GM23338 (cell line): ENCODE measurements at regions not wholly inside any gene's neighbourhood (a gene's known extent, or its start where the extent isn't known, plus 50 kb on each side); places are given as distances from the start of the nearest gene placed in this dataset.

Experiments
- ATAC-seq: fragments of 200-7000 bp; cut with Tn5 transposase; 3 replicates; pipeline ENCODE4 v1.9.1; 2020
- DNase-seq: peaks from one replicate; pipeline ENCODE4 v3.0.0-alpha.2; 2015; ENCODE audit warnings: low spot score
- H2AFZ ChIP-seq: fragments of 200-600 bp; sonication (generic); 2 replicates; pipeline ENCODE4 v1.8.0; 2016; ENCODE audit warnings: antibody characterized with exemption, mild to moderate bottlenecking, moderate library complexity
- H3F3A ChIP-seq: fragments of 200-600 bp; sonication (generic); replicated peaks from 2 replicates; pipeline ENCODE4 v1.8.0; 2017; ENCODE audit warnings: antibody characterized with exemption, mixed run types, low read depth
- H3K27ac ChIP-seq: fragments of 200-600 bp; sonication (generic); 2 replicates; pipeline ENCODE4 v1.6.1; 2016; ENCODE audit warnings: low read depth
- H3K27me3 ChIP-seq: fragments of 200-600 bp; sonication (generic); 2 replicates; pipeline ENCODE4 v1.8.0; 2016; ENCODE audit warnings: mild to moderate bottlenecking, mixed run types, moderate library complexity; ENCODE audit not compliant: insufficient read depth
- H3K36me3 ChIP-seq: fragments of 200-600 bp; sonication (generic); 2 replicates; pipeline ENCODE4 v1.8.0; 2016; ENCODE audit warnings: mild to moderate bottlenecking; ENCODE audit not compliant: insufficient read depth
- H3K4me1 ChIP-seq: fragments of 200-600 bp; sonication (generic); 2 replicates; pipeline ENCODE4 v1.8.0; 2016; ENCODE audit warnings: mild to moderate bottlenecking, moderate library complexity; ENCODE audit not compliant: insufficient read depth
- H3K4me2 ChIP-seq: fragments of 200-600 bp; sonication (generic); 2 replicates; pipeline ENCODE4 v1.7.1; 2017; ENCODE audit warnings: mixed run types
- H3K4me3 ChIP-seq: fragments of 200-600 bp; sonication (generic); 2 replicates; pipeline ENCODE4 v1.6.1; 2016; ENCODE audit warnings: mixed run types
- H3K79me2 ChIP-seq: fragments of 200-600 bp; sonication (generic); replicated peaks from 2 replicates; pipeline ENCODE4 v1.8.0; 2017; ENCODE audit warnings: mild to moderate bottlenecking; ENCODE audit not compliant: insufficient read depth
- H3K9me2 ChIP-seq: fragments of 200-600 bp; sonication (generic); 2 replicates; pipeline ENCODE4 v1.8.0; 2017; ENCODE audit not compliant: insufficient read depth
- H4K20me1 ChIP-seq: fragments of 200-600 bp; sonication (generic); replicated peaks from 2 replicates; pipeline ENCODE4 v1.8.0; 2017; ENCODE audit warnings: mild to moderate bottlenecking; ENCODE audit not compliant: insufficient read depth
- H3K27ac Mint-ChIP-seq: 2 replicates; pipeline ENCODE4 v1.8.0; 2020; ENCODE audit warnings: inconsistent platforms, mild to moderate bottlenecking, moderate library complexity, mixed read lengths
- H3K27me3 Mint-ChIP-seq: 3 replicates; pipeline ENCODE4 v1.8.0; 2022; ENCODE audit warnings: low read depth, mild to moderate bottlenecking, moderate library complexity, mixed read lengths, inconsistent platforms; ENCODE audit not compliant: insufficient read depth, poor library complexity
- H3K36me3 Mint-ChIP-seq: 3 replicates; pipeline ENCODE4 v1.8.0; 2021; ENCODE audit warnings: low read depth, mild to moderate bottlenecking, inconsistent platforms, moderate library complexity, mixed read lengths
- H3K4me1 Mint-ChIP-seq: 3 replicates; pipeline ENCODE4 v1.8.0; 2020; ENCODE audit warnings: mild to moderate bottlenecking, inconsistent platforms, mixed read lengths
- H3K4me3 Mint-ChIP-seq: 3 replicates; pipeline ENCODE4 v1.8.0; 2021; ENCODE audit warnings: moderate library complexity, mild to moderate bottlenecking, inconsistent platforms, mixed read lengths
- H3K9me3 Mint-ChIP-seq: 3 replicates; pipeline ENCODE4 v1.8.0; 2020; ENCODE audit warnings: moderate library complexity, mild to moderate bottlenecking, inconsistent platforms, mixed read lengths
- CREB1 ChIP-seq: fragments of 250-450 bp; sonication (Bioruptor Pico); IDR thresholded peaks from 2 replicates; pipeline ENCODE4 v1.5.0; 2020; ENCODE audit warnings: low read depth, mild to moderate bottlenecking, moderate library complexity
- ETS1 ChIP-seq: IDR thresholded peaks from 2 replicates; pipeline ENCODE4 v1.6.1; 2016; ENCODE audit warnings: antibody characterized with exemption
- EZH2 ChIP-seq: fragments of 200-600 bp; sonication (generic); IDR thresholded peaks from one replicate; pipeline ENCODE4 v1.8.0; 2017; ENCODE audit warnings: antibody characterized with exemption, mild to moderate bottlenecking, low read depth; ENCODE audit not compliant: unreplicated experiment
- EZH2phosphoT487 ChIP-seq: fragments of 200-600 bp; sonication (generic); IDR thresholded peaks from one replicate; pipeline ENCODE4 v1.8.1; 2018; ENCODE audit warnings: antibody characterized with exemption; ENCODE audit not compliant: unreplicated experiment
- JUNB ChIP-seq: IDR thresholded peaks from one replicate; pipeline ENCODE4 v1.6.1; 2016; ENCODE audit warnings: antibody characterized with exemption; ENCODE audit not compliant: unreplicated experiment
- NANOG ChIP-seq: IDR thresholded peaks from 2 replicates; pipeline ENCODE4 v1.6.1; 2016; ENCODE audit warnings: antibody characterized with exemption, borderline replicate concordance
- POLR2AphosphoS5 ChIP-seq: IDR thresholded peaks from 2 replicates; pipeline ENCODE4 v1.6.1; 2016; ENCODE audit warnings: antibody characterized with exemption, low read depth
- STAT1 ChIP-seq: IDR thresholded peaks from one replicate; pipeline ENCODE4 v1.6.1; 2016; ENCODE audit warnings: antibody characterized with exemption; ENCODE audit not compliant: unreplicated experiment
- ZNF331 ChIP-seq: fragments of 250-450 bp; sonication (Bioruptor Pico); IDR thresholded peaks from 2 replicates; pipeline ENCODE4 v1.5.0; 2020; ENCODE audit warnings: low read depth, mild to moderate bottlenecking, moderate library complexity
- ZNF462 ChIP-seq: fragments of 250-450 bp; sonication (Bioruptor Pico); IDR thresholded peaks from 2 replicates; pipeline ENCODE4 v1.5.0; 2020; ENCODE audit warnings: mild to moderate bottlenecking, moderate library complexity
- TF ChIP-seq, protein P1 (sequence below): IDR thresholded peaks from one replicate; pipeline ENCODE4 v1.6.1; 2018; ENCODE audit warnings: antibody characterized with exemption; ENCODE audit not compliant: unreplicated experiment

GRCh38 chr21:19807201-19807600 lies 1191.0 kb upstream of the NCAM2 start (continued):
- TF ChIP-seq, protein P1, sequence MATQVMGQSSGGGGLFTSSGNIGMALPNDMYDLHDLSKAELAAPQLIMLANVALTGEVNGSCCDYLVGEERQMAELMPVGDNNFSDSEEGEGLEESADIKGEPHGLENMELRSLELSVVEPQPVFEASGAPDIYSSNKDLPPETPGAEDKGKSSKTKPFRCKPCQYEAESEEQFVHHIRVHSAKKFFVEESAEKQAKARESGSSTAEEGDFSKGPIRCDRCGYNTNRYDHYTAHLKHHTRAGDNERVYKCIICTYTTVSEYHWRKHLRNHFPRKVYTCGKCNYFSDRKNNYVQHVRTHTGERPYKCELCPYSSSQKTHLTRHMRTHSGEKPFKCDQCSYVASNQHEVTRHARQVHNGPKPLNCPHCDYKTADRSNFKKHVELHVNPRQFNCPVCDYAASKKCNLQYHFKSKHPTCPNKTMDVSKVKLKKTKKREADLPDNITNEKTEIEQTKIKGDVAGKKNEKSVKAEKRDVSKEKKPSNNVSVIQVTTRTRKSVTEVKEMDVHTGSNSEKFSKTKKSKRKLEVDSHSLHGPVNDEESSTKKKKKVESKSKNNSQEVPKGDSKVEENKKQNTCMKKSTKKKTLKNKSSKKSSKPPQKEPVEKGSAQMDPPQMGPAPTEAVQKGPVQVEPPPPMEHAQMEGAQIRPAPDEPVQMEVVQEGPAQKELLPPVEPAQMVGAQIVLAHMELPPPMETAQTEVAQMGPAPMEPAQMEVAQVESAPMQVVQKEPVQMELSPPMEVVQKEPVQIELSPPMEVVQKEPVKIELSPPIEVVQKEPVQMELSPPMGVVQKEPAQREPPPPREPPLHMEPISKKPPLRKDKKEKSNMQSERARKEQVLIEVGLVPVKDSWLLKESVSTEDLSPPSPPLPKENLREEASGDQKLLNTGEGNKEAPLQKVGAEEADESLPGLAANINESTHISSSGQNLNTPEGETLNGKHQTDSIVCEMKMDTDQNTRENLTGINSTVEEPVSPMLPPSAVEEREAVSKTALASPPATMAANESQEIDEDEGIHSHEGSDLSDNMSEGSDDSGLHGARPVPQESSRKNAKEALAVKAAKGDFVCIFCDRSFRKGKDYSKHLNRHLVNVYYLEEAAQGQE = no peak
- TF ChIP-seq JUNB (no peak), EZH2 (no peak), EZH2phosphoT487 (no peak), NANOG (no peak)

DNA sequence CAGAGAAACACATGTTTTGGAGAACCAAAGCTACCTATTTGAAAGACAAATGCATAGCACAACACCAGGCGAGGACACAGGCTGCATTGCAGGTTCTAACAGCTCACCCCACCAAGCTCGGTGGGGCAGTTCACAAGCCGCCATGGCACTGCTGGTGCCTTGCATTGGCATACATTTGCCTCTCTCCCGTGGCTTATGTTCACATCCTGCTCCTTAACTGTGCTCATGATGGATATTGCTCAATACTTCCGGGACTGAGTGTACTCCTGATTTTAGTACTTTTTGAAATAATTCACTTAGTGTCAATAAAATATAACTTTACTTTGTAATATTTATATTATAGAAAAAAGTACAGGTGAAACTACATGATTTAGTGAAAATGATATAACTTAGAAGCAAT lies 1187.4 kb upstream of the NCAM2 start:
- Mint-ChIP-seq H3K4me3 (no peak overlapping the region), H3K36me3 (no peaks in the 10 kb centered on the region), H3K27ac (no peak overlapping the region), H3K27me3 (no peaks in the 10 kb centered on the region), H3K4me1 (no peaks in the 10 kb centered on the region), H3K9me3 (no peaks in the 10 kb centered on the region)
- Histone ChIP-seq H3K4me1 (no peaks in the 10 kb centered on the region), H3K27me3 (no peaks in the 10 kb centered on the region), H3K36me3 (no peaks in the 10 kb centered on the region), H3K4me2 (no peak overlapping the region), H3F3A (no peaks in the 10 kb centered on the region), H3K79me2 (no peaks in the 10 kb centered on the region), H4K20me1 (no peaks in the 10 kb centered on the region), H3K4me3 (no peak overlapping the region), H3K9me2 (no peaks in the 10 kb centered on the region), H3K27ac (no peak overlapping the region), H2AFZ (no peak overlapping the region)
- ATAC-seq = peak; percentile 48; the same call in 2 of the 3 replicates
- peak; percentile 15 for DNase-seq
- TF ChIP-seq ZNF331 (CRISPR knock-in tag) (no peak), STAT1 (no peak), ZNF462 (CRISPR knock-in tag) (no peak), NANOG (no peak), CREB1 (CRISPR knock-in tag) (no peak), POLR2AphosphoS5 (no peak), ETS1 (no peak)
- TF ChIP-seq, protein P1 = no peak
